HG03039 (cell line): ENCODE measurements at regions not wholly inside any gene's neighbourhood (a gene's known extent, or its start where the extent isn't known, plus 50 kb on each side); places are given as distances from the start of the nearest gene placed in this dataset.
"Not testable (repeated sequence)": the region's sequence is repeated elsewhere in the genome, so short reads cannot be mapped to it uniquely, and the experiment has no call there.

Experiments used
- ATAC-seq: cut with Tn5 transposase; IDR thresholded peaks from one replicate; pipeline ENCODE4 v1.9.1; 2021; ENCODE audit warnings: mild to moderate bottlenecking, moderate library complexity; ENCODE audit not compliant: unreplicated experiment

DNA sequence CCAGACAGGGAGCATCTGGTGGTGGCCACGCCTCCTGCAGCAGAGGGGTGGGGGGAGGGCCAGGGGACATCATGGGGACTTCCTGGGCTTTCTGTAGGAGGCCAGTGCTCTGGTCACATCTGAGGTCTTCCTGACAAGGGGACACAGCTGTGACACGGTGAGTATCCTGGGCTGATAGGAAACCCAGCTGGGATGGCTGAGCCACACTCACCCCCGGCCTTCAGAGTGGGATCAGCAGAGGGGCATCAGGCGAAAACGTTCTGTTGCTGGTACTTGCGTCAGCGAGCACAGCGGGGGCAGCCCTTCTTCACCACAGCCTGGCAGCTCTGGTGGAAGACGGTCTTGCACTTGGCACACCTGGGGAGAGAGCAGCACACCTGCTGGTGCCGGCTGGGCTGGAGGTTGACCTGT lies 122.9 kb upstream of the SMURF2 start:
- ATAC-seq: no peak

DNA sequence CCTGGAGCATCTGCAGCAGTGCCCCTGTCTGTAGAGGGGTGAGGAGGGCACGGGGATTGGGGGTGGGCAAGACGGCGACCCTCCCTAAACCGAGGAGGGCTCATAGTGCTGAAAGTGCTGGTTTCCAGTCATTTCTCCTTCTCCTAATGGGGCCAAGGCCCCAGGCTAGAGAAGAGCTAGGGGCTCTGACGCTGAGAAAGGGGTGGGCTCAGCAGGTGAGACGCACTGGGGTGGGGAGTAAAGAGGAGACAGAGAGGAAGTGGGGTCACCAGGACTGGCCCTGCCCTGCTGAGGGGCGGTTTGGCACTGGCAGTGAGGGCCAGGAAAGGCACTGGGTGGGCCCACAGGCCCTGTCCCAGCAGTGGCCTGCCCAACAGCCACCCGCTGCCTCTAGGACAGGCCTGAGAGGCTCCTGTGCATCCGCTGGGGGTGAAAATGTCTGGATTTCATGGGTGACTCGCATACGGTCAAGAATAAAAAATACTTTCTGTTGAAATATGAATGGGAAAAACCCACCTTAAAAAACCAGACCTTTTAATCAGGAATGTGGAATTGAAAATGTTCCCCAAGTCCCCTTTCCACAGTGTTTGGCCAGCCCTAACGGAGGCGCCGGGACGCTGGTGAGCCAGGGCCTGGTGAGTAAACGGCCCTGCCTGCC lies 122.4 kb upstream of the SMURF2 start:
- no peak for ATAC-seq

DNA sequence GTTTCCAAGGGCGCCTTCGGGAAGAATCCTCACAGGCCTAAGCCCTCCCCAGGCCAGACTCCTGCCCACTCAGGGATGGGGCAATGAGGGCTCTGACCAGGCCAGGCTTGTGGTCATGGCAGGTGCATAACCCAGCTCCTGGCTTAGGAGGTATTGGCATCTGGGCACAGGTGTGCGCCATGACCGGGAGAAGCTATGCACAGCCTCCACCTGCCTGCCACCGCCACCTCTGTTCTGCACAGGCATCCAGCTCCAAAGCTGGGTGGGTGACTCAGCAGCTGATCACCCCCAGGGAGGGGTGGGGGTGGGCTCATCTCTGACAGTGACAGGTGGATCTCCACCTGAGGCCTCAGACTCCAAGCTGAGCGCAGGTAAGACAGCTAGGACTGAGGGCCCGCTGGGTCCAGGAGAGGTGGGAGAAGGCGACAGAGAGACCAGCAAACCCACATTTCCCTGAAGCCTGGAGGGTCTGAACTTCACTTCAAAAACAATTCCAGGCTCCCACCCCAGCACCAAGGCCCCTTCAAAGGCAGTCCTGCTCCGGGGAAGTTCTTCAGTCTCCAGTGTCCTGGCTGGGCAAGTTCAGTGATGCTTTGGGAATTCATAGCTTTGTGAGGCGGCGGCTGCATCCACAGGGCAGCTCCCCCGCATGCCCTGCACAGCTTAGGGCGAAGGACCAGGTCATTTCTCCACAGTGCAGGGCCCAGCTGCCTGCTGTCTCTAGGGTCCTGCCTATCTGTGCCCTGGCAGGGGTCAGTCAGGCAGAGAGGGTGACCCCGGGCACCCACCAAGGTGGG lies 121.6 kb upstream of the SMURF2 start:
- no peak for ATAC-seq

DNA sequence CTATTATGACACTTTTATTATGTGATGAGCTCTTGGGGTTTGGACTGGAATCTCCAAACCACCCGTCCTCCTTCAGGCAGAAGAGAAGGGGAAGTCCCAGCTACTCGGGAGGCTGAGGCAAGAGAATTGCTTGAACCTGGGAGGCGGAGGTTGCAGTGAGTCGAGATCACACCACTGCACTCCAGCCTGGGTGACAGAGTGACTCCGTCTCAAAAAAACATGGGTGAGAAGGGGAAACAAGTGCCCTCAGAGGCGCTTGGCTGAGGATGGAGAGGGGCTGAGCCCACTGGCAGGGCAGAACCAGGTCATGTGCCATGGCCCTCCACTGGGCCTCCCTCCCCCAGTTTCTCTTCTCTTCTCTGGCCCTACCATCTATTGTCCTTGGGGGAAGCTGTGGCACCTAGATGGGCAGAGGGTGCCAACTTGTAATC lies 120.9 kb upstream of the SMURF2 start:
- no peak for ATAC-seq

DNA sequence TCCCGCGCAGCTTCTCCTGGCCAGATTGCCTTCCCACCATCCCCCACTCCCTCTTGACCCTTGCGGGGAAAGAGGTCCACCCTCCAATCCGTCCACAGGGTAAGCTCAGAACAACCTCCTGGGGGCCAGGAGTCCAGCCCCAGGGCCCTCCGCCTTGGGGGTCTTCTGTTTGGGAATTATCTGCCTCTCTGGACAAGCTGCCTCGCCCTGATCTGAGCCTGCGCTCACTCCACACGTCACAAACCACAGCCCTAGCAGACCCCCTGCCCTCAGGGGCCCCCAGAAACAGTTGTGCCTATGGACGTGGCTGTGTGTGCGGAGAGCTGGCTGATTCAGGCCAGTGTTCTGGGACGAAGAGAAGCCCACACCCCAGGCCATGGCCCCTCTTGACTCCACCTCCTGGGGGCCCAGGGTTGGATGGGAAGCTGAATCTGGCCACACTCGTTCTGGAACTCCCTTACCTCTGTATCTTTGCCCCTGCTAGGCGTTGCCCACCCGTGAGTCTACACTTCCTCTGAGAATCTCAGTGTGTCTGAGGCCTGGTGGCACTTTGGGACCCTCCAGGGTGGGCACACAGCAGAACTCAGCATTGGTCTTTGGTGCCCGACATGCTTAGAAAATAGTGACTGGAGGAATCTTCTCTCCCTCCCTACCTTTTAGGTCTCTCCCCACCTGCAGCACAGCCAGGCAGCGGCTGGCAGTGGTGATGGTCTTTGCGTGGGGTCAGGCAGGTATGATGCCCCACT lies 119.9 kb upstream of the SMURF2 start:
- no peak for ATAC-seq

DNA sequence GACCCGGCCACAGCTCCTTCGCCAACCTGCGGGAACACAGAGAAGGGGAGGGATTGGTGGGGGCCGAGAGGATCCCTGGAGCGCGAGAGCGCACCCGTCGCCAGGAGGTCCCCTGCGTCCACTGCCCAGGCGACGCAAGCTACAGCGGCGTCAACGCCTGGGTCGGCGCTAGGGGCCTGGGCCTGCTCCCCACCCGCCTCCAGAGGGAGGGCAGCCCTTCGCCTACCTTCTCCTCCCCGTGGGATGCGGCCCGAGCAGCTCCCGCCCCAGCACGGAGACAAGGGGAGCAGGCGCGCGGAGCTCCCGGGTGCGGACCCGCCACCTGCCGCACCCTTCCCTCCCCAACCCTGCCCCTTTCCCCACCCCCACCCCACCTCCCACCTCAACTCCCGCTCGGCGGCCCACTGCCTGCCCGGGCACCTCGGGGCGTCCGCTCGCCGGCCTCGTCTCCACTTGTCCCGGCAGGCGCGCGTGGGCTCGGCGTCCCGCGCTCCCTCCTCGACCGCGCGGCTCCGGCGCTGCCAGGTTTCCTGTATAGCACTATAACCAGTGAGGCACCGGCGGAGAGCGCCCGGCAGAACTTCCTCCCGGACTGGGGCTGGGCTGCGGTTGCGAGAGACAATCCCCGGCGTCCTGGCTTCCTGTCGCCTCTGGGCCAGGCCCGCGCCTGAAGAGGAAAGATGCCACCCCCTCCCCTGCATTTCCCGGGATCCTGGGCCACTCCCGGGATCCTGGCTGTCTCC lies 119.1 kb upstream of the SMURF2 start:
- no peak for ATAC-seq

DNA sequence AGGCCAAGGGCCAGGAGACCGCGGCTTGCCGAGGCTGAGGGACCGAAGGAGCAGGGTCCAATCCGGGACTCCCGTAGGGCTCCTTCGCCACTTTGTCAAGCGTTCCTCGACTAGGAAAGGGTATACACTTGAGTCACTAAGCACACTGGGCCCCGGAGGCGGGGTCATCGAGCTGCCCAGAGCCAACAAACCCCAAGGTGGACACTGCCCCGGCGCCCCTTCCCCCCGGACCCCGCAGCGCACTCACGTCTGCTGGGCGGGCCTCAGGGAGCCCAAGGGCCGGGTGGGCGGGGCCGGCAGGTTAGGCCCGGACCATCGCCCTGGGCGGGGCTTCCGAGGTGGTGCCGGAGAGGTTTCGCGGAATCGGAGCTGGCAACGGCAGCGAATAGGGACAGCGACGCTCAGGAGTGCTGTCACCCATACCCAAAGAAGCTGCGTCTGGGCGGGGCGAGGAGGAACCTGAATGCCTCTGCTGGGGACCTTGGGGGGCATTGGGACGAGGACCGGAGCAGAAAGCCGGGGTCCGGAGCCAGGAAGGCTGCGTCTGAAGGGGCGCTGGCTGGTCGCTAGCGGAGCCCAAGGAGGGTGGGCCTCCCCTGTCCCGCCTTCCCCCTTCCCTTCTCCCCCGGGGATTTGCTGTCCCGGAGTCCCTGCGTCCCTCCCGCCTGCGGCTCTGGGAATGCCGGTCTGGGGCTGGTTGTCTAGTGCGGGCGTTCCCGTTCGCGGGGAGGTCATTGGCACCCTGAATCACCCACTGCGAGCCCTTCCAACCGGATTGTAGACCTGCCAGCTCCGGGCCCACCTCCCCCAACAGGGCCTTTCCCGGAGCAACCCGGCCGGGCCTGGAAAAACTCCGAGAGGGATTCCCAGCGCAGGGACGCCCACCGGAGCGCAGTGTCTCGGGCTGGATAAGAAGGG lies 118.2 kb upstream of the SMURF2 start:
- no peak for ATAC-seq

DNA sequence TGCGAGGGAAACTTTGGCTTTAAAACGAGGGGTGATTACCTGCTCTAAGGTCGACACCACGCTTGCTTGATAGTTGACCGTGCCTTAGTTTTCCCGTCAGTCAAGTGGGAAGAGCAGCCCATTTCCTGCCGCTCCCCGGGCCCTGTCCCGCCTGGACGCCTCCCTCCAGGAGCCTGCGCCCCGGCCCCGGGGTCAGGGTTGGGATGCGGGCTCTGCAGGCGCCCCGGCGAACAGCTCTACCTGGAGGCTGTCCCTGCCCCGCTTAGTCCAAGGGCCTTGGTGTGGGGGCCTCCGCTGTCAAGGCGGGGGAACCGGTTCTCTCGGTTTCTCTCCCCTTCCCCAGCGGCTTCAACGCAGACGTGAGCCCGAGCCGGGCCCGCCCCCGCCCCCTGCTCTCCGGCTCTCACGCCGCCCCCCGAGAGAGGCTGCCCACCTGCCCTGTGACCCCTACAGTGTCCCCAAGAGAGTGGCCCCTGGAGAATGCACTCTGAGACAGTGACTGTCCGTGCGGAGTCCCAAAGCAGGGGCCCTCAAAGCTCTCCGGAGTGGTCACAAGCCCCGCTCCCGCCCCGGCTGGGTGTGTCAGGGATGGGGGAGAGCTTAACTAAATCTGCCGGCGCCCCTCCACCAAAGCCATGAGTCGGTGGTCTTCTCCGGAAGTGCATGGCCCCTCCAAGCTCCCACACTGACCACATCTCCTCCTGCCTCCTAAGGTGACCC lies 117.4 kb upstream of the SMURF2 start:
- no peak for ATAC-seq

DNA sequence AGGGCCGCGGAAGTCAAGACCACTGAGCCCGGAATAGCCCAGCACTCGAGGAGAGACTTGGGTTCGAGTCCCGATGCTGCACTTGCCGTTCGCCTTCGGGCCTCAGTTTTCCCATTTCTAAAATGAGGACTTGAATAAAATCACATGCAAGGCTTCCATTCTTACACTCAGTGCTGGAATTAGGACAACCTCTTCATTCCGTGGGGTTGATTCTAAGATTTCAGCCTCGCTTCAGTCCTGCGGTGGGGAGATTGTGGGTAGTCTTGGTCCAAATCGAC lies 116.9 kb upstream of the SMURF2 start:
- not testable (repeated sequence) for ATAC-seq

DNA sequence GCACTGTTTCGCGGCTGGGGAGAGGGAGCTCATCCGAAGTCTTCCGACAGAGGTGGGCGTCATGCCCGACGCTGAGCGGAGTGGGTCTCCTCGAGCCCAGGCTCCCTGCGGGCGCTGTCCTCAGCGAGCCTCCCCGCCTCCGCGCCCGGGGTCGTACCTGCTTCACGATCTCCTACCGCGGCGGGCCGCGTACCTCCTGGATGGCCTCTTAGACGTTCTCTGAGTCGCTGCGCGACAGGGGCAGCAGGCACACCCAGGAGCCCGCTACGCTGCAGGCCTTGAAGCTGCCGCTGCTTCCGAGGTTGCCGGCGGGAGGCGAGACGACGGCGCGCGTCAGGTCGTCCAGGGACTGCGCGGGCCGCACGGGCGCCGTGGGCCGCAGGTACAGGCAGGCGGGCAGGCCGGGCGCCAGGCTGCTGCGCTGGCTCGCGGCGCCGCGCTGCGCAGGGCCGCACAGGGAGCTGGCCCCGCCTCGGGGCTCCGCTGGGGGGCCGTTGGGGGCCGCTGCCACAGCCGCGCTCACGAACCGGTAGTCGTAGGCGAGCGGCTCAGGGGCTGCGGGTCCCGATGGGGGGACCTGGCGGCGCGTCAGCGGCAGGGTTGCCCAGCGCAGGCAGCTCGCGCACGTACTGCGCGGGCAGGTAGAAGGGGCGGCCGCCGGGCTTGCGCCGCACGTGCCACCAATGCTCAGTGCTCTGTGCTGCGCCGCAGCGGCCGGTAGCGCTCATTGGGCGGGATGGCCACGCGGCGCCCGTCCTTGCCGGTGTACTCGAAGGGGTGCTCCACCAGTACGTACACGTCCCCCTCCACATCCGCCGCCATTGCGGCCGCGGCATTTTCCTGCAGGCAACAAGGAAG lies 116.4 kb upstream of the SMURF2 start:
- ATAC-seq: no peak

DNA sequence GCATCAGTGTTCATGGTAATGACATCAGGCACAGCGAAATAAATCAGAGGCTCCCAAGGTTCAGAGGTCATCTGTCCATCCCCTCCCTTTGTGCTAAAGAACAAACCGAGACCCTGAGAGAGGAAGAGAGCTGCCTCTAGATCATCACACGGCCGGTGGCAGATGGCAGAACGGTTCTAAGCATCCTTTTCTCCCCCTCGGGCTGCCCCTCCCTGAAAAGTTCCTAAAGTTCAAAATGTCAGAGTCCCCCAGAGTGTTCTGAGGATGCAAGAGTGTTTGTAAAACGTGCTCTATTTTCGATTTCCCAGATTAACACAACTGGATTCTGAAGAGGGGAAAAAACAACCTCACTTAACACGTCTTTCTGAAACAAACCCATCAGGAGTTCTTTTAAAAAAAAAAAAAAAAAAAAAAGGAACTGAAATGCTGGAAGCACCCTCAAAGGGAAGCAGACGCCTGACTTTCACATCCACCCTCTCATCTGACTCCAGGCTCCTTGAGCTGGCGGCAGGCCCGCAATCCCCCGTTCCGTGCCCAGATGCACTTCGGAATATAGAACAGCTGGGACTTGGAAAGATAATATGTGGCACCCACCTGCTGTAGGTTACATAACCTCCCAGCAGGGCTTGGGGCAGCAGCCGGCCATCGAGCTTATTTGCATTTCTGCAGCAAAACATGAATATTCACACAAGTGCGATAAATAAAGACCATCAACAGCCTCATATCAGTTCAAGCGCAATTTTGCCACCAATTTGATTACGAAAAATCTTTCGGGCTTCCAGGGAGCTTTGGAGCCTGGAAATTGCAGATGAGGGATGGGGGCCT lies 115.5 kb upstream of the SMURF2 start:
- no peak for ATAC-seq

DNA sequence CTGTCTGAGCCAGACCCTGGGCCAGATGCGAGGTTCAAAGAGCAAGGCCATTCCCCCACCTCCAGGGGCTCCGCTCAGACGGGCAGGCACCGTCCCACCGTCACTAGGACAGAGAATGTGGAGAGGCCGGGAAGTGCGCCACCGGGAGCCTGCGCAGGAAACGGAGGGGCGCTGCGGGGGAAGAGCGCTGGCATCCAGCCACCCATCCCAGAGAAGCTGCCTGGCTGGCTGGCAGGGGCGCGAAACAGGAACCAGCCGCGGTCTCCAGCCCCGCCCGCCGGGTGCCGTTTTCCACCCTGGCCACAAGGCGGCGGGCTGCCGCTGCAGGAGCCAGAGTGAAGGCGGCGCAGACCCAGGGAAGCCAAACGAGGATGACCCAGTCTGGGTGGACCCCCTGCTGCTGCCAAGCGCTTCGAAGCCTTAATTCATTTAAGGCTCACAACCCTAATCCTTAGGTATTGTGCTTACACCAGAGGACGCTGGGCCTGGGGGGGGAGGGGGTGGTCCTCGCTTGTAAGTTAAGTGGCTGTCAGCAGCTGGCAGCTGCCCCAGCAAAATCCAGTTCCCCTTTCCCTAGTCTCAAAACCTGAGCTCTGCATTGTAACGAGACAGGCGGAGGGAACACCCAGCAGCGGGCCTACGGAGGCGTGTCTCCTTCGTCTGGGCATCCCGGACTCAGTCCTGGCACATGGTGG lies 114.8 kb upstream of the SMURF2 start:
- peak; percentile 43 for ATAC-seq

DNA sequence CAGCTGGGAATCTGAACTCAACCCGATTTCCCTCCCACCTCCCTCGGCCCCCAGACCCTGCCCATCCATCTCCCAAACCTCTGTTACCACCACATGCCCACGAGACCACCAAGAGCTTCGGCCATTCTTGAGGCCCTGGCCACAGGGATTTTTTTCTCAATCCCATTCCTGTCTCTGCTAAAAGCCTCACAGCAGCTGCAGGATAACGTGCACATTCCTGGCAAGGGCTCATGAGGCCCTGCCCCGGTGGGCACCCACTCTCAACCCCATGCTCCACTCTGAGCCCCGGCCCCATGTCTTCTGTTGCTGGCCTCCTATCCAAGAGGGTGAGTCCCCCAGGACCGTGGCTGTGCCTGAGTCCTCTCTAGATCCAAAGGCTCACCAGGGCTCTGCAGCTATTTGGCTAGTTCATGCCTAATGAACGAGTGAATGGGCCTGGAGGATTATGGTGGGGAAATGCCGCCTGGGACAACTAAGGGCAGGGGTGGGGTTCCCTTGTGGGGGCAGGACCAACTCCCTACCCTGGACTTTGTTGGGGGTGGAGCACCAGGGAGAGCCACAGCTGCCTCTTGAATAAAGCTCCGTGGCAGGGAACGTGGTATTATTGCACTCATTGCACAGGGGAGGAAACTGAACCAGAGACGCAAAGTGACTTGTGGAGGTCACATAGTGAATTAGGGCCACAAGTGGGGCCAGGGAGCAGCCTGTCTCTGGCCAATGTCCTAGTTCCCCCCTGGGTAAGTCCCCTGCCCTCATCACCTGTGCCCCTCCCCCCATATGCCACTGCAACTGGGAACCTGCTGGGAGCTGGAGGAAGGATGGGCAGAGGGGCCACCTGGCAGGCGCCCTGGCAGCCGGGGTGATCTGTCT lies 113.8 kb upstream of the SMURF2 start:
- ATAC-seq: no peak

DNA sequence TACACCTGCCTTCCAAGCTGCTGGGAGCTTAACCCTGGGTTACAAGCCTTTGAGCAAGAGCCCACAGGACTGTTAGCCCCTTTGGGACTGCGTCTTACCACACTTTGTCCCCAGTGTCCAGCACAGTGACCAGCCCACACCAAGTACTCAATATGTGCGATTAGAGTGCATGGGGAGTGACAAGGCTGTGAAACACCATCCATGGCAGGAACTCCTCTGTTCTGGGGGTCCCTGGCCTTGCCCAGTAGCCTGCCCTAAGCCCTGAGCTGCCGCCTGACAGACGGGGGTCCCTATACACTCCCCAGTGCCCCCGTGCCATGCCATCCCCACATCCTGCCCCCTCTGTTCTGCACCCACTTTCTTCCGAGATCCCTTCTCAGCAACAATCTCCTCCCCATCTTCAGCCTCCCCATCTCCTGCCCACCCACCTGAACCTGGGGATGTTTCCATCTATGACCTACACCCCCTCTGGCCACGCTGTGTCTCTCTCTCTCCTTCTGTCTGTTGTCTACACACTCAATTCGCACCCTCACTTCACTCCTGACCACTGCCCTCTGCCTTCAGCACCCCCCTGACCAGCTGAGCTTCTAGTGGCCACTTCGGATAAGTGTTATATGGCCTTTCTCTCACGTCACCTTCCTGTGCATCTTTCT lies 112.9 kb upstream of the SMURF2 start:
- no peak for ATAC-seq

DNA sequence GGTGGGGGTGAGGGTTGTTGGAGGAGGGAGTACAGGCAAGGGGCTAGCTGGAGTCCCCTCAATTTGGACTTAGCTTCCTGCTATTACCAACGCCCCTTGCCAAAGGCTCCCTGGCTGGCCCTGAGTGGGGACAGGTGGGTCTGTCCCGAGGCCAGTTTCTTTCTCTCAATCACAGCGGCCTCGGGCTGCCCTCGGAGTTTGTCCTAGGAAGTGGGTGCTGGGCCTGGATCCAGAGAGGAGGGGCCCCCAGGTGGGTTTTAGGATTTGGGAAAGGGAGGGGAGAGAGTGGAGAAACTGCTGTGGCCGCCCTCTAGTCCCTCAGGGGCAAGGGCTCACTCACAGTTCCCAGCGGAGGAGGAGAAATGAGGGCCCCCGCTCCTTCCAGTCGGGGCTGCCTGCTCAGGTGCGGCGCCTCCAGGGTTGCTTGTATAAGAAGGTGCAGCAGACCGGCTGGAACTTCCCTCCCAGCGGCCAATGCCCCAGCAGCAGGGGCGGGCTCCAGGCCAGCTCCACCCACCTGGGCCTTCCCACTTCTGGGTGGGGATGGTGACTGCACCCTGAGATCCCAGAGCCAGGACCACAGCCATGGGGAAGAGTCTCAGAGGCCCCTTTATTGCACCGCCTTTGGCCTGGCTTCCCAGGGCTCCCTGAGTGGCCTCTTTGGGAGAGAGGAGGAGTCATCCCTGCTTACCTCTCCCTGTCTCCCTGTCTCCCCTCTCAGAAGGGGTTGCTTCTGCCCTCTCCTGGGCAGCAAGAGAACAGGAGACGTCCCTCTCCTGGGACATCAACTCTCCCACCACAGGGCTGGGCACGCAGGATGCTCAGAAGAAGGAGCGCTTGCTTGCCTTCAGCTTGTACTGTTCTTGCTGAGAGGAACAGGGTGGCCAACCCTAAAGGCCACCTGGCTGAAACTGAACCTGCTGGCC lies 112.0 kb upstream of the SMURF2 start:
- no peak for ATAC-seq
